Activated T-cell treated with anti-CD3 and anti-CD28 coated beads, Interleukin-2, amount 50 U/mL, for 72 hours (primary cell): ENCODE measurements at regions not wholly inside any gene's neighbourhood (a gene's known extent, or its start where the extent isn't known, plus 50 kb on each side); places are given as distances from the start of the nearest gene placed in this dataset.

Source experiments
- ATAC-seq, 2 donors: fragments of 150-1000 bp; cut with Tn5 transposase; replicated peaks in 1 of 2; 2 replicates each; pipeline ENCODE4 v1.10.0; 2021; ENCODE audit warnings: moderate library complexity in 2 of 2, mild to moderate bottlenecking in 1 of 2
- DNase-seq, 2 donors: peaks; one replicate each; pipeline ENCODE4 v3.0.0; 2021 to 2022; ENCODE audit warnings: mixed read lengths in 1 of 2
- H3K27ac Mint-ChIP-seq: one replicate; pipeline ENCODE4 v1.8.0; 2022; ENCODE audit warnings: mild to moderate bottlenecking, moderate library complexity, mixed read lengths
- H3K27me3 Mint-ChIP-seq: one replicate; pipeline ENCODE4 v1.8.0; 2022; ENCODE audit warnings: low read depth, mixed read lengths
- H3K36me3 Mint-ChIP-seq, 2 donors: one replicate each; pipeline ENCODE4 v1.8.0; 2022; ENCODE audit warnings: mixed read lengths in 2 of 2, mild to moderate bottlenecking in 1 of 2; ENCODE audit not compliant: insufficient read depth in 2 of 2
- H3K4me1 Mint-ChIP-seq: one replicate; pipeline ENCODE4 v1.8.0; 2022; ENCODE audit warnings: low read depth, mixed read lengths
- H3K4me3 Mint-ChIP-seq, 2 donors: one replicate each; pipeline ENCODE4 v1.8.0; 2022; ENCODE audit warnings: mild to moderate bottlenecking in 2 of 2, mixed read lengths in 2 of 2, moderate library complexity in 2 of 2
- H3K9me3 Mint-ChIP-seq, 2 donors: one replicate each; pipeline ENCODE4 v1.8.0; 2022; ENCODE audit warnings: mixed read lengths in 2 of 2

DNA sequence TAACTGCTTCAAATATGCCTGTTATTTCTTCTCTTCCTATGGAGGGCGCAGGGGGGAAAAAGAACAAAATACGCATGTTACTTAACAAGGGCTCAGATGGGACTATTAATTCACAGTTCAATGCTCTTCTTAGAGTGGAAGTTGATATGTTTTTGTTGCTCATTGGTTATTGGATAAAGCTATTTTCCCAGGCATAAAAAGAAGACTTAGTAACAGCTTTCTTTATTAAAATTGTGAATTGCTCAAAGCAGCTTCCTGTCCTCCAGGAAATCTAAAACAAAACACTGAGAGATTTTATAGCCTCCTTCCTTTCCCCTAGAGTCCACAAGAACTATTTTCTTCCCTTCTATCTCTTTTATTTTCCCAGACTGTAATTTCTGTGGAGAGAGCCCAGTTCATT is 180.8 kb downstream of the SH3BP4 start:
- no peak overlapping the region for H3K4me3 Mint-ChIP-seq
- no peak overlapping the region for H3K27ac Mint-ChIP-seq
- ATAC-seq, result no peak

DNA sequence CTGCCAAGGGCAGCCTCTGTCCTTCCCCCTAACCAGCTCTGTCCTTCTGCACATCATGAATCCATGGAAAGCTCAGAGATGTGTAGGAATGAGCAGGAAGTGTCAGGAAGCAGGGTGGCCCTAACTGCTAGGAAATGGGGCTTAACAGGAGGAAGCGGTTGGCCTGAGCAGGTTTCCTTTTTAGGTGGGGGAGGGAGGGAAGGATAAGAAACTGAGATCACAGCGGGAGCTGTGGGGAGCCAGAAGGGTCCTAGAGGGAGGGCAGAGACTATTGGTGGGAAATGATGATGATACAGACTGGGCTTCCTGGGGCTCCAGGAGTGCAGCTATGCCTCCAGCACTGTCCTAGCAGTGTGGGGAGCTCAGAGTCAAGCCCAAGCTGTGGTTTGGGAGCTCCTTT is 182.0 kb downstream of the SH3BP4 start:
- Mint-ChIP-seq H3K27ac (no peak overlapping the region), H3K27me3 (peaks cover 30% of the 10 kb centered on the region), H3K4me3 (no peak overlapping the region), H3K9me3 (no peaks in the 10 kb centered on the region), H3K4me1 (no peaks in the 10 kb centered on the region), H3K36me3 (no peaks in the 10 kb centered on the region)
- no peak for ATAC-seq
- no peak for DNase-seq

More for the DNA sequence above, 180.8 kb downstream of the SH3BP4 start:
- no peaks in the 10 kb centered on the region for H3K4me1 Mint-ChIP-seq
- H3K36me3 Mint-ChIP-seq, result no peaks in the 10 kb centered on the region
- peaks cover 30% of the 10 kb centered on the region for H3K27me3 Mint-ChIP-seq
- no peaks in the 10 kb centered on the region for H3K9me3 Mint-ChIP-seq
- DNase-seq, result no peak

DNA sequence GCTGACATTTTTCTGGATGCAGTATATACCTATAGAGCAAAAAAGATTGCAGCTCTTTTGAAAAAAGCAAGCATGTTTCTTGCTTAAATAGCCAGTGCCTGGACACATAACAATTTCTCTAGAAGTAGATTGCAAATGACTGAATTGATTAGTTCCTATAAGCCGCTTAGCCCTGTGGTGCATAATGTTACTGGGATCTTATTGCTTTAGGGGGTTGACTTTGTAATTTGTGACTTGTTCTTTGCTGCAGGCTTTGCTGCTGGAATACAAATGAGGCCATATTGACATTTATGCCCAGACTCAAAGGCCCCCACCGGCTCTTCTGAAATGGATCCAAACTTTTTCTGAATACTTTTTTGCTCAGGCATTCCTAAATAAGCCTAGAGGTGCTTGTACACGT is 182.6 kb downstream of the SH3BP4 start:
- Mint-ChIP-seq H3K36me3 (no peaks in the 10 kb centered on the region), H3K9me3 (no peaks in the 10 kb centered on the region), H3K27me3 (peaks cover 30% of the 10 kb centered on the region), H3K27ac (no peak overlapping the region), H3K4me1 (no peaks in the 10 kb centered on the region), H3K4me3 (no peak overlapping the region)
- ATAC-seq (no peak), DNase-seq (no peak)

DNA sequence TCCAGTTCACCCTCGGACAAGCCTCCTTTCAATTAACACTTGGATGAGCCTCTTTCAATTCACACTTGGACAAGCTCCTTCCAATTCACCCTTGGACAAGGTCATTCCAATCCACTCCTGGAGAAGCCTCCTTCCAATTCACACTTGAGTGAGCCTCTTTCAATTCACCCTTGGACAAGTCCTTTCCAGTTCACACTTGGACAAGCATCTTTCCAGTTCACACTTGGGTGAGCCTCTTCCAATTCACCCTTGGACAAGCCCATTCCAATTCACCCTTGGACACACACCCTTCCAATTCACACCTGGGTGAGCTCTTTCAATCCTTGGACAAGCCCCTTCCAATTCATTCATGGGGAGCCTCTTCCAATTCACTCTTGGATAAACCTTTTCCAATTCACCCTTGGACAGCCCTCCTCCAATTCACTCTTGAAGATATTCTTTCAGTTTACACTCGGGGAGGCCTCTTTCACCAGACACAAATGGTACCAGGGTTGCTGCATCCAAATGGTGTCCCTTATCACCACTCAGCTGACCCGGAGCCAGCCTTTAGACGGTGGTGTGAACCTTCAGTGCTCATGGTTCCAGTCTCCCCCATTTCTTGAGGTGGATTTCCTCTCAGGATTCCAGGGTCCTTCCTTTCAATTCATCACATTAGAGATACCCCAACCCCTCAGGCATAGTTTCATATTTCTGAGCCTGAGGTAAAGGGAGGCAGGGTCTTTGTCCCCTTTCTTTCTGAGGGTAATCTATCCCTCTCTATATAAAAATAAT is 183.6 kb downstream of the SH3BP4 start:
- H3K9me3 Mint-ChIP-seq, result no peaks in the 10 kb centered on the region
- peaks cover 30% of the 10 kb centered on the region for H3K27me3 Mint-ChIP-seq
- DNase-seq (no peak), ATAC-seq (no peak)
- no peaks in the 10 kb centered on the region for H3K4me1 Mint-ChIP-seq
- H3K4me3 Mint-ChIP-seq, result no peak overlapping the region
- no peak overlapping the region for H3K27ac Mint-ChIP-seq
- H3K36me3 Mint-ChIP-seq, result no peaks in the 10 kb centered on the region

DNA sequence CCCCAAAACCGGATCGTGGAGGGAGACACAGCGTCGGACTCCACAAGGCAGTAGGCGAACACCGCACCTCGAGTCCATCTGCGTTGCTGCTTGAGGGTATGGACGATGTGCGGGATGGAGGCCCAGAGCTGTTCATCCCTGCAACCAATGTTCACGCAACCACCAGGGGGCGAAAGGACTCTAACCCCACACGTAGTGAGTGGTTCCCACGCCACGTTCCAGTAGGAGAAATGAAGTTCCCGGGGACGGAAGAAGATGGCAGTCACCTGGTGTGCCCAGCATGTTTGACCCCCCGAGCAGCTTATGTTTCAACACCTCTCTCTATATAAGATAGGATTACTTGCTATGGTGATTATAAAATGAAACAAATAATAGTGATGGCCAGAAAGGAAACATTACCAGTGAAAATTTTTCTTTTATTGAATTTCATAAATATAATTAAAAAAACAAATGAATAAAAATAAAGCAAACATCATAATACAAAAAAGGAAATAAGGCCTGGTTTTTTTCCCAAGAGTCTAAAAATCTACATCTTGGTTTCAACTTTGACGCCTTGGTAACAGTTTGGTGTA is 184.3 kb downstream of the SH3BP4 start:
- Mint-ChIP-seq H3K9me3 (no peaks in the 10 kb centered on the region), H3K36me3 (no peaks in the 10 kb centered on the region), H3K27me3 (peaks cover 30% of the 10 kb centered on the region), H3K4me3 (no peak overlapping the region), H3K27ac (no peak overlapping the region), H3K4me1 (no peaks in the 10 kb centered on the region)
- peak in 1 of 2 donors; percentile 34 for ATAC-seq
- DNase-seq, result peak; percentile 51 to 56

DNA sequence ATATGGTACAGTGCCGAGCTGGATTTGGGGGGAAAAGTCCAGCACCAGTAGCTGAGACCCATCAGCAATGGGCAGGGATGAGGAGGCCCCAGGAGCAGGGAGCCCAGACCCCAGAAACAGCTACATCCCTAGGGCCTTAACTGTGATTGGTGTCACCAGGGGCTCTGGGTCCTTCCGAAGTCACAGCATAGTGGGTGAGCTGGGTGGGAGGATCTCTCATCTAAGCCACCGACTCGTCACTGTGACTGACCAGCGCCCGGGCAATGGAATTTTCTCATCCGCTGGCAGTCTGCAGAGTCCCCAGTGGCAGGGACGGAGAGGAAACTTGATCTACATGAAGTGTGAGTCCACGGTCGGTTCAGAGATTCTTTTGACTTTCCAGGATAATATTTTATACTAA is 186.5 kb downstream of the SH3BP4 start:
- H3K36me3 Mint-ChIP-seq, result no peaks in the 10 kb centered on the region
- DNase-seq (no peak), ATAC-seq (no peak)
- peaks cover 30% of the 10 kb centered on the region for H3K27me3 Mint-ChIP-seq
- H3K27ac Mint-ChIP-seq, result no peak overlapping the region
- no peak overlapping the region for H3K4me3 Mint-ChIP-seq
- no peaks in the 10 kb centered on the region for H3K9me3 Mint-ChIP-seq
- no peaks in the 10 kb centered on the region for H3K4me1 Mint-ChIP-seq

DNA sequence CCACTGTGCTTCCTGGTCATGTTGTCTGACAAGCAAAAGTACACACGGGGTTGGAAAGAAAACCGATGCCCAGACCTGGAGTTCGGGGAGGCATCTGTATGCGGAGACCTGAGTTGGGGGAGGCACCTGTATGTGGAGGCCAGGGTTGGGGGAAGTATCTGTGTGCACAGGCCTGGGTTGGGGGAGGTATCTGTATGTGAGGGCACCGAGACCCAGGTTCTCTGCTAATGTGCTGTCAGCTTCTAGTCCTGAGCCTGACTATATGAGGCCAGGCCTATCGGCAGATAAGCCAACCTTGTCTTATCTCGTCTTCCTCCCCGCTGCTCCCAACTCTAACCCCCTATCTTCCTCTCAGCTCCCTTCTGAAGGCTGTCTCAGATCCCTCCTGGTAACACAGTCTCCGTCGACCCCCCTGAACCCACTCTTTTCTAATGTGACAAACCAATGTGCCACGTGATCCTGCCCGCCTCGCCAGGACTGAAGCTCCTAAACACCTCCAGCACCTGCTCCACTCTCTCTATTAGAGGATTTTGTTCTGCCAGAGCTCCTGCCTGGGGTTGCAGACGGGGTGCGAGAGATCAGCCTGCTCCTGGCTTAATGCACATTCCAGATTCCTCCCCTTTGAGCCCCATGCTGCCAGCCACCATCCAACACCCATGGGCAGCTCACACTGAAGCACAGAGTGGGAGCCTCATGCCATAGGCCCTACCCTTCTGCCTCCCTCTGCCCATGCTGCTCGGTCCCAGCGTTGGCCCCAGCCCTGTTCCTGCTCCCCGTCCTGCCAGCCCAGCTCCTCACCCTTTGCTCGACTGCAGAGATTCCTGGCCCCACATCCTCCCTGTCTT is 188.4 kb downstream of the SH3BP4 start:
- ATAC-seq (no peak), DNase-seq (no peak)
- H3K4me1 Mint-ChIP-seq, result no peaks in the 10 kb centered on the region
- no peaks in the 10 kb centered on the region for H3K9me3 Mint-ChIP-seq
- no peak overlapping the region for H3K27ac Mint-ChIP-seq
- no peak overlapping the region for H3K4me3 Mint-ChIP-seq
- peaks cover 21% of the 10 kb centered on the region for H3K27me3 Mint-ChIP-seq
- no peaks in the 10 kb centered on the region for H3K36me3 Mint-ChIP-seq

DNA sequence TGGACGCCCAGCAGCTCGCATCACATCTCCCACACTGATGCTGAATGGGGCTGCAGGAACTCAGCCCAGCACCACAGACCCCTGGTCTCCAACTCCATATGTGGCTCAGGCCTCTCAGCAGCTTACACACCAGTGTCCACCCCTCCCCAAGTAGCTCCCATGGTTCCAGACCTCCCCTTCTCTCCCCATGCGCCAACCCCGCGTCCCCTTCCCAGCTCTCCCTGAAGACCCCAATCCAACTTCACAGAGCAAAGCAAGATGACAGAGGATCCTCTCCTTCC is 188.9 kb downstream of the SH3BP4 start:
- no peak for DNase-seq
- H3K4me1 Mint-ChIP-seq, result no peaks in the 10 kb centered on the region
- no peak overlapping the region for H3K4me3 Mint-ChIP-seq
- peaks cover 15% of the 10 kb centered on the region for H3K27me3 Mint-ChIP-seq
- H3K9me3 Mint-ChIP-seq, result no peaks in the 10 kb centered on the region
- no peak overlapping the region for H3K27ac Mint-ChIP-seq
- H3K36me3 Mint-ChIP-seq, result no peaks in the 10 kb centered on the region
- ATAC-seq, result no peak

DNA sequence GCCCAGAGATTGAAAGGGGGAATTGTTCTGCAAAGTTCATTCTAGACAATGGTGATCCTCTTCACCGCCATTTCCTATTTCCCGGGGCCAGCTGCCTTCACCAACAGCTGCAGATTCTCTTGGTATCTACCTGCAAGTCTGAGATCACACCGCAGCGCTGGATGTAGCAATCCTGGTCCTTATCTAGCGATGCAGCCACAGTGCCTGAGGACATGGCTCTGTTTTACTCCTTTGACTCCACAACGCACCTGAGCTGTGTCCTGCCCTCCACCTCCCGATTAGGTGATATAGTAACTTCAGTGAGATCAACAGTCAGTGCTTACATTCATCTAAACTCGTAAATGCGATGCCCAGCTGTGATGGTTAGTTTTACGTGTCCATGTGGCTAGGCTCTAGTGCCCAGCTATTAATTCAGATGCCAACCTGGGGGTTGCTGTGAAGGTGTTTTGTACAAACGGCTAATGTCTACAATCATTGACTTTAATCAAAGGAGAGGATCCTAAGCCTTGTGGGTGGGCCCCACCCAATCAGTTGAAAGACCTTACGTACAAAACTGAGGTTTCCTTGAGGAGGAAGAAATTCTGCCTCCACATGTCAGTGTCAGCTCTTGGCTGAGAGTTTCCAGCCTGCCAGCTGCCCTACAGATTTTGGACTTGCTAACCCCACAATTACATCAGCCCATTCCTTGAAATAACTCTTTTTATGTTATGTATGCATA is 189.8 kb downstream of the SH3BP4 start:
- Mint-ChIP-seq H3K4me1 (no peaks in the 10 kb centered on the region), H3K36me3 (no peaks in the 10 kb centered on the region), H3K27me3 (peaks cover 11% of the 10 kb centered on the region), H3K27ac (no peak overlapping the region), H3K9me3 (no peaks in the 10 kb centered on the region), H3K4me3 (no peak overlapping the region)
- ATAC-seq (no peak), DNase-seq (no peak)

DNA sequence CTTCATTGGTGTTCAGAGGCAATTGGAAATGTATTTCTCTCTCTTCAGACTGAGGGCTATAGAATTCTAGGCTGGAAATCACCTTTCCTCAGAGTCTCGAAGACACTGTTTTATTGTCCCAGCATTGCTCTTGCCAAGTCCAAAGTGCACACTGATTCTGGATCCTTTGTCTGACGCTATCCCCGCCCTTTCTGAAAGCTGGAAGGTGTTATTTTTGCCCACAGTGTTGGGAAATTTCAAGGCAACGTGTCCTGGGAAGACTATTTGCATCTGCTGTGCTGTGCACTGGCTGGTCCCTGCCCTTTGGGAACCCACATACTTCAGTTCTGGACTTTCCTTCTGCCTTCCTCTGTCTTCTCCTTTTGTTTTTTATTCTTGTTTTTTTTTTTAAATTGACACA is 190.8 kb downstream of the SH3BP4 start:
- Mint-ChIP-seq H3K4me1 (no peaks in the 10 kb centered on the region), H3K4me3 (no peak overlapping the region), H3K9me3 (no peaks in the 10 kb centered on the region), H3K27ac (no peak overlapping the region), H3K27me3 (peaks cover 4% of the 10 kb centered on the region), H3K36me3 (no peaks in the 10 kb centered on the region)
- no peak for ATAC-seq
- no peak for DNase-seq

DNA sequence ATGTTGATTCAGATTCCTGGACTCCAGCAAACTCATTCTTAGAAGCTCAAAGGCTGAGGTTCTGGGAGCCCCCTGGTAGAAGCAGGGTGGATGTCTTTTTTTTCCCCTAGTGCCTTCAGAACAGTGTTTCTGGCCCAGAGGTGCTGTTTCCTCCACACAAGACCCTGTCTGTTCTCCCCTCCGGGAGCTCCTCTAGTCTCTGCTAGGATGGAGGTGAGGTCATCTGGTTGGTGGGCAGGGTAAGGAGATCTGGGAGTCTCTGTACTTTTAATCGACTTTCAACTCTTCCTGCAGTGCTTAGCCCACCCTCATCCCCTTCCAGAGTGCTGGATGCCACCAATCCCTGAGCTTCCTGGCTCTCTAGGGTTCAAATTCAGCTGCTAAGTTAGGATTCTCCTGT is 192.0 kb downstream of the SH3BP4 start:
- peaks cover 4% of the 10 kb centered on the region for H3K27me3 Mint-ChIP-seq
- no peak overlapping the region for H3K27ac Mint-ChIP-seq
- H3K4me1 Mint-ChIP-seq, result no peaks in the 10 kb centered on the region
- no peaks in the 10 kb centered on the region for H3K36me3 Mint-ChIP-seq
- no peaks in the 10 kb centered on the region for H3K9me3 Mint-ChIP-seq
- H3K4me3 Mint-ChIP-seq, result no peak overlapping the region
- ATAC-seq (no peak), DNase-seq (no peak)

DNA sequence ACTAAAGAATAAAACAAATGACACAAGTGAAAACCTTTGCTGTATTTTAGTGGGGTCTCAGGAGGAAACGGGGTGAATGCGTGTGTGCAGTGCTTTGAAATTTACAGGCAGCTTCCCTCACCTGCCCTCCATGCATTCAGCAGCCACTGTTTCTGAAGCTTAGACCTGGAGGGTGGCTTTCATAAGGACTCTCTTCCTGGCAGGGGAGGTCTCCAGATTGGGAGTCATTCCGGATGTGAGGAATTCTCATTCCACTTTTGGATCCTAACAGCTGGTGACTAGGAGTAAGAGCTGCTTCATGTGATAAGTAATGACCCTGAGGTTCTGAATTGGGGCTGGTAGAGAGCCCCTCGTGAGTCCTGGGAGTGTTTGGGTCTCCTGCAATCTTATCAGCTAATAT is 192.5 kb downstream of the SH3BP4 start:
- peaks cover 4% of the 10 kb centered on the region for H3K27me3 Mint-ChIP-seq
- ATAC-seq (no peak), DNase-seq (no peak)
- H3K4me3 Mint-ChIP-seq, result no peak overlapping the region
- no peaks in the 10 kb centered on the region for H3K9me3 Mint-ChIP-seq
- no peaks in the 10 kb centered on the region for H3K4me1 Mint-ChIP-seq
- H3K27ac Mint-ChIP-seq, result no peak overlapping the region
- no peaks in the 10 kb centered on the region for H3K36me3 Mint-ChIP-seq

DNA sequence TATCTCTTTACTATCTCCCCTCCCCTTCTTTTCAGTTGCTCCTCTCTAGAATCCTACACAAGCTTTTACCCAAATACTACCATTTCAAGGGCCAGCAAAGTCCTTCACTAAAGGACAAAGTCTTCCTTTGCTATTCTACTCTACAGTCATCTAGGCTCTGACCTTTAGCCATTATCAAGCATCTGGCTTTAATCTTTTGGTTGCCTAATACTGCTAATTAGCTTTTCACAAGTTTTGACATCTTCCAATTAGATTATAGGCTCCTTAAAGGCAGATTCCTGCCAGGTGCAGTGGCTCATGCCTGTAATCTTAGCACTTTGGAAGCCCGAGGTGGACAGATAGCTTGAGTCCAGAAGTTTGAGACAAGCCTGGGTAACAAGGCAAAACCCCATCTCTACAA is 194.4 kb downstream of the SH3BP4 start:
- ATAC-seq (no peak), DNase-seq (no peak)
- H3K4me3 Mint-ChIP-seq, result no peak overlapping the region
- no peaks in the 10 kb centered on the region for H3K36me3 Mint-ChIP-seq
- H3K4me1 Mint-ChIP-seq, result no peaks in the 10 kb centered on the region
- peaks cover 4% of the 10 kb centered on the region for H3K27me3 Mint-ChIP-seq
- H3K27ac Mint-ChIP-seq, result no peak overlapping the region
- H3K9me3 Mint-ChIP-seq, result no peaks in the 10 kb centered on the region
